Smooth muscle cell of the brain vasculature (primary cell): ENCODE measurements at regions not wholly inside any gene's neighbourhood (a gene's known extent, or its start where the extent isn't known, plus 50 kb on each side); places are given as distances from the start of the nearest gene placed in this dataset.
A peak's percentile ranks its signal among the peaks of the same experiment; 100 is the strongest.

Source experiments
- DNase-seq: peaks from one replicate; pipeline ENCODE4 v3.0.0-alpha.2; 2012; ENCODE audit warnings: low read depth, low spot score

GRCh38 chr3:67798412-67798811, 144.0 kb upstream of the SUCLG2 start:
- no peak for DNase-seq

GRCh38 chr3:67791620-67792019, 137.2 kb upstream of the SUCLG2 start:
- no peak for DNase-seq

- DNase-seq: peak; percentile 29
Measured at GRCh38 chr3:67790043-67790442, 135.6 kb upstream of the SUCLG2 start.

GRCh38 chr3:67788396-67788795, 134.0 kb upstream of the SUCLG2 start:
- DNase-seq: no peak

GRCh38 chr3:67783281-67784250, 129.2 kb upstream of the SUCLG2 start:
- DNase-seq: no peak

GRCh38 chr3:67781871-67782270, 127.5 kb upstream of the SUCLG2 start:
- DNase-seq: no peak

GRCh38 chr3:67781218-67781617, 126.8 kb upstream of the SUCLG2 start:
- no peak for DNase-seq

GRCh38 chr3:67774676-67775075, 120.3 kb upstream of the SUCLG2 start:
- no peak for DNase-seq

GRCh38 chr3:67765575-67765974, 111.2 kb upstream of the SUCLG2 start:
- DNase-seq: no peak

- DNase-seq: no peak
Measured at GRCh38 chr3:67745296-67745695, 90.9 kb upstream of the SUCLG2 start.

GRCh38 chr3:67744699-67745098, 90.3 kb upstream of the SUCLG2 start:
- no peak for DNase-seq

GRCh38 chr3:67739851-67740250, 85.4 kb upstream of the SUCLG2 start:
- DNase-seq: no peak

GRCh38 chr3:67737906-67738865, 83.8 kb upstream of the SUCLG2 start:
- no peak for DNase-seq

GRCh38 chr3:67737140-67737539, 82.7 kb upstream of the SUCLG2 start:
- DNase-seq: no peak

GRCh38 chr3:67733269-67733950, 79.0 kb upstream of the SUCLG2 start:
- DNase-seq: no peak

GRCh38 chr3:67724434-67724833, 70.0 kb upstream of the SUCLG2 start:
- no peak for DNase-seq

GRCh38 chr3:67723863-67724262, 69.5 kb upstream of the SUCLG2 start:
- DNase-seq: no peak

- no peak for DNase-seq
Measured at GRCh38 chr3:67719333-67719732, 64.9 kb upstream of the SUCLG2 start.

GRCh38 chr3:67715971-67716370, 61.6 kb upstream of the SUCLG2 start:
- no peak for DNase-seq

- no peak for DNase-seq
Measured at GRCh38 chr3:67713764-67714469, 59.5 kb upstream of the SUCLG2 start.

- no peak for DNase-seq
Measured at GRCh38 chr3:67712259-67712658, 57.8 kb upstream of the SUCLG2 start.
